WTC11 (cell line): ENCODE measurements at regions not wholly inside any gene's neighbourhood (a gene's known extent, or its start where the extent isn't known, plus 50 kb on each side); places are given as distances from the start of the nearest gene placed in this dataset.

Experiments
- ATAC-seq: fragments of 200-7000 bp; cut with Tn5 transposase; 2 replicates; pipeline ENCODE4 v1.10.0; 2021; ENCODE audit warnings: mild to moderate bottlenecking, moderate library complexity
- CTCF ChIA-PET: fragments of 300-600 bp; sonication (Branson Sonifier 250); formaldehyde crosslinking; loops from one replicate; lab custom pipeline; 2021; ENCODE audit warnings: antibody characterized with exemption; lab: Charles Lee
- POLR2A ChIA-PET: fragments of 350-600 bp; sonication (Branson Sonifier 250); formaldehyde crosslinking; loops from one replicate; lab custom pipeline; 2021; ENCODE audit warnings: antibody characterized with exemption; lab: Charles Lee
- DNase-seq: peaks from one replicate; pipeline ENCODE4 v3.0.0; 2021; ENCODE audit warnings: low spot score
- H3K27ac Mint-ChIP-seq: 2 replicates; pipeline ENCODE4 v1.8.0; 2021; ENCODE audit warnings: mixed read lengths
- H3K27me3 Mint-ChIP-seq: 2 replicates; pipeline ENCODE4 v1.8.0; 2021; ENCODE audit warnings: low read depth, mild to moderate bottlenecking, moderate library complexity, mixed read lengths
- H3K36me3 Mint-ChIP-seq: 2 replicates; pipeline ENCODE4 v1.8.0; 2021; ENCODE audit warnings: mixed read lengths
- H3K4me1 Mint-ChIP-seq: 2 replicates; pipeline ENCODE4 v1.8.0; 2022; ENCODE audit warnings: mixed read lengths
- H3K4me3 Mint-ChIP-seq: 2 replicates; pipeline ENCODE4 v1.8.0; 2021; ENCODE audit warnings: mild to moderate bottlenecking, moderate library complexity, mixed read lengths
- H3K9me3 Mint-ChIP-seq: 2 replicates; pipeline ENCODE4 v1.8.0; 2021; ENCODE audit warnings: mixed read lengths
- CREB1 ChIP-seq: sonication (generic); formaldehyde crosslinking; IDR thresholded peaks from 2 replicates; pipeline ENCODE4 v1.8.0; 2023; ENCODE audit warnings: mild to moderate bottlenecking, missing genetic modification reagents
- ESRRA ChIP-seq: sonication (generic); formaldehyde crosslinking; IDR thresholded peaks from 2 replicates; pipeline ENCODE4 v1.8.1; 2022; ENCODE audit warnings: mild to moderate bottlenecking, missing genetic modification reagents, borderline replicate concordance
- FOXK1 ChIP-seq: sonication (generic); formaldehyde crosslinking; IDR thresholded peaks from 2 replicates; pipeline ENCODE4 v1.8.0; 2022; ENCODE audit warnings: mild to moderate bottlenecking, moderate library complexity, missing genetic modification reagents
- GABPB1 ChIP-seq: sonication (generic); formaldehyde crosslinking; IDR thresholded peaks from 2 replicates; pipeline ENCODE4 v1.8.1; 2023; ENCODE audit warnings: mild to moderate bottlenecking, missing genetic modification reagents
- IRF2 ChIP-seq: sonication (generic); formaldehyde crosslinking; IDR thresholded peaks from 2 replicates; pipeline ENCODE4 v1.8.0; 2022; ENCODE audit warnings: low read depth, missing genetic modification reagents, borderline replicate concordance
- MYBL2 ChIP-seq: sonication (generic); formaldehyde crosslinking; IDR thresholded peaks from 2 replicates; pipeline ENCODE4 v1.8.1; 2023; ENCODE audit warnings: mild to moderate bottlenecking, moderate library complexity, missing genetic modification reagents
- NFE2L1 ChIP-seq: sonication (generic); formaldehyde crosslinking; IDR thresholded peaks from 2 replicates; pipeline ENCODE4 v1.8.1; 2023; ENCODE audit warnings: missing genetic modification reagents
- NR3C1 ChIP-seq: sonication (generic); formaldehyde crosslinking; conservative IDR thresholded peaks from 2 replicates; pipeline ENCODE4 v1.8.1; 2023; ENCODE audit warnings: low read depth, mild to moderate bottlenecking, missing genetic modification reagents
- RELA ChIP-seq: sonication (generic); formaldehyde crosslinking; IDR thresholded peaks from 2 replicates; pipeline ENCODE4 v1.8.1; 2022; ENCODE audit warnings: missing genetic modification reagents, mild to moderate bottlenecking, borderline replicate concordance
- RORB ChIP-seq: fragments of 250-450 bp; sonication (Bioruptor Pico); IDR thresholded peaks from 2 replicates; pipeline ENCODE4 v1.9.0; 2021; ENCODE audit warnings: mild to moderate bottlenecking
- SP1 ChIP-seq: sonication (generic); formaldehyde crosslinking; conservative IDR thresholded peaks from 2 replicates; pipeline ENCODE4 v1.8.1; 2022; ENCODE audit warnings: missing genetic modification reagents
- TEAD1 ChIP-seq: sonication (generic); formaldehyde crosslinking; IDR thresholded peaks from 2 replicates; pipeline ENCODE4 v1.8.0; 2022; ENCODE audit warnings: mild to moderate bottlenecking, missing genetic modification reagents
- TEAD4 ChIP-seq: sonication (generic); formaldehyde crosslinking; IDR thresholded peaks from 2 replicates; pipeline ENCODE4 v1.8.0; 2022; ENCODE audit warnings: mild to moderate bottlenecking, missing genetic modification reagents
- TP53 ChIP-seq: sonication (generic); formaldehyde crosslinking; IDR thresholded peaks from 2 replicates; pipeline ENCODE4 v1.8.1; 2023; ENCODE audit warnings: mild to moderate bottlenecking, missing genetic modification reagents
- ZNF263 ChIP-seq: sonication (generic); formaldehyde crosslinking; IDR thresholded peaks from 2 replicates; pipeline ENCODE4 v1.8.1; 2022; ENCODE audit warnings: low read depth, mild to moderate bottlenecking, moderate library complexity, missing genetic modification reagents
- TF ChIP-seq, protein P1 (sequence below): fragments of 200-600 bp; IDR thresholded peaks from 2 replicates; pipeline ENCODE4 v1.8.0; 2022; ENCODE audit warnings: antibody characterized with exemption
- TF ChIP-seq, protein P2 (sequence below): sonication (generic); formaldehyde crosslinking; IDR thresholded peaks from 2 replicates; pipeline ENCODE4 v1.8.1; 2022; ENCODE audit warnings: missing genetic modification reagents, borderline replicate concordance
- TF ChIP-seq, protein P3 (sequence below): fragments of 250-450 bp; sonication (Bioruptor Pico); IDR thresholded peaks from 2 replicates; pipeline ENCODE4 v1.9.0; 2021; ENCODE audit warnings: mild to moderate bottlenecking
- TF ChIP-seq, protein P4 (sequence below): sonication (generic); formaldehyde crosslinking; IDR thresholded peaks from 2 replicates; pipeline ENCODE4 v1.8.1; 2022; ENCODE audit warnings: low read depth, mild to moderate bottlenecking, moderate library complexity, missing genetic modification reagents, borderline replicate concordance
- TF ChIP-seq, protein P5 (sequence below): fragments of 250-450 bp; sonication (Bioruptor Pico); IDR thresholded peaks from 2 replicates; pipeline ENCODE4 v2.1.2; 2022; ENCODE audit warnings: mild to moderate bottlenecking, moderate library complexity
- TF ChIP-seq, protein P6 (sequence below): fragments of 250-450 bp; sonication (Bioruptor Pico); conservative IDR thresholded peaks from 2 replicates; pipeline ENCODE4 v1.9.0; 2021; ENCODE audit warnings: mild to moderate bottlenecking

DNA sequence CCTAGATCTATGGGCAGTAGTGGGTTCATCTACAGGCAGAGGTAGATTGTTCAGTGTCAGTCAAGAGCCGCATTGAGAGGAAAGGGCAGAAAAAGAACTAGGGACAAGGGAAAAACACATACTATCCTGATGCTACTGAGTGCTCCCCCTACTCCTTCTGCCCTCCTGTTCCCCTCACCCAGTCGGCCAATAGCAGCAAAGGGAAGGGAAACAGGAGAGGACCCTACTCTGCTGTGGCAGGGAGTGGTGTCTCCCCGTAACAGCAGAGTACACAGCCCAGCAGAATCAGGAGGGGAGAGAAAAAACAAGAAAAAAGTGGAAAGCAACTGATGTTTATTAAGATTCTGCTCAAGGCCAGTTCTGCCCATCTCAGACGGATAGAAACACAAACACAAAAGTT, 136.1 kb upstream of the CCDC150 start (continued):
- TF ChIP-seq, protein P1, sequence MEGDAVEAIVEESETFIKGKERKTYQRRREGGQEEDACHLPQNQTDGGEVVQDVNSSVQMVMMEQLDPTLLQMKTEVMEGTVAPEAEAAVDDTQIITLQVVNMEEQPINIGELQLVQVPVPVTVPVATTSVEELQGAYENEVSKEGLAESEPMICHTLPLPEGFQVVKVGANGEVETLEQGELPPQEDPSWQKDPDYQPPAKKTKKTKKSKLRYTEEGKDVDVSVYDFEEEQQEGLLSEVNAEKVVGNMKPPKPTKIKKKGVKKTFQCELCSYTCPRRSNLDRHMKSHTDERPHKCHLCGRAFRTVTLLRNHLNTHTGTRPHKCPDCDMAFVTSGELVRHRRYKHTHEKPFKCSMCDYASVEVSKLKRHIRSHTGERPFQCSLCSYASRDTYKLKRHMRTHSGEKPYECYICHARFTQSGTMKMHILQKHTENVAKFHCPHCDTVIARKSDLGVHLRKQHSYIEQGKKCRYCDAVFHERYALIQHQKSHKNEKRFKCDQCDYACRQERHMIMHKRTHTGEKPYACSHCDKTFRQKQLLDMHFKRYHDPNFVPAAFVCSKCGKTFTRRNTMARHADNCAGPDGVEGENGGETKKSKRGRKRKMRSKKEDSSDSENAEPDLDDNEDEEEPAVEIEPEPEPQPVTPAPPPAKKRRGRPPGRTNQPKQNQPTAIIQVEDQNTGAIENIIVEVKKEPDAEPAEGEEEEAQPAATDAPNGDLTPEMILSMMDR, result no peak
- no peak for TF ChIP-seq CREB1 (CRISPR knock-in tag)
- TF ChIP-seq, protein P2, sequence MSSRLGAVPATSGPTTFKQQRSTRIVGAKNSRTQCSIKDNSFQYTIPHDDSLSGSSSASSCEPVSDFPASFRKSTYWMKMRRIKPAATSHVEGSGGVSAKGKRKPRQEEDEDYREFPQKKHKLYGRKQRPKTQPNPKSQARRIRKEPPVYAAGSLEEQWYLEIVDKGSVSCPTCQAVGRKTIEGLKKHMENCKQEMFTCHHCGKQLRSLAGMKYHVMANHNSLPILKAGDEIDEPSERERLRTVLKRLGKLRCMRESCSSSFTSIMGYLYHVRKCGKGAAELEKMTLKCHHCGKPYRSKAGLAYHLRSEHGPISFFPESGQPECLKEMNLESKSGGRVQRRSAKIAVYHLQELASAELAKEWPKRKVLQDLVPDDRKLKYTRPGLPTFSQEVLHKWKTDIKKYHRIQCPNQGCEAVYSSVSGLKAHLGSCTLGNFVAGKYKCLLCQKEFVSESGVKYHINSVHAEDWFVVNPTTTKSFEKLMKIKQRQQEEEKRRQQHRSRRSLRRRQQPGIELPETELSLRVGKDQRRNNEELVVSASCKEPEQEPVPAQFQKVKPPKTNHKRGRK (CRISPR knock-in tag), result no peak
- no peak for TF ChIP-seq RORB (CRISPR knock-in tag)
- TF ChIP-seq TP53 (CRISPR knock-in tag), result no peak
- TF ChIP-seq FOXK1, result no peak
- TF ChIP-seq, protein P3, sequence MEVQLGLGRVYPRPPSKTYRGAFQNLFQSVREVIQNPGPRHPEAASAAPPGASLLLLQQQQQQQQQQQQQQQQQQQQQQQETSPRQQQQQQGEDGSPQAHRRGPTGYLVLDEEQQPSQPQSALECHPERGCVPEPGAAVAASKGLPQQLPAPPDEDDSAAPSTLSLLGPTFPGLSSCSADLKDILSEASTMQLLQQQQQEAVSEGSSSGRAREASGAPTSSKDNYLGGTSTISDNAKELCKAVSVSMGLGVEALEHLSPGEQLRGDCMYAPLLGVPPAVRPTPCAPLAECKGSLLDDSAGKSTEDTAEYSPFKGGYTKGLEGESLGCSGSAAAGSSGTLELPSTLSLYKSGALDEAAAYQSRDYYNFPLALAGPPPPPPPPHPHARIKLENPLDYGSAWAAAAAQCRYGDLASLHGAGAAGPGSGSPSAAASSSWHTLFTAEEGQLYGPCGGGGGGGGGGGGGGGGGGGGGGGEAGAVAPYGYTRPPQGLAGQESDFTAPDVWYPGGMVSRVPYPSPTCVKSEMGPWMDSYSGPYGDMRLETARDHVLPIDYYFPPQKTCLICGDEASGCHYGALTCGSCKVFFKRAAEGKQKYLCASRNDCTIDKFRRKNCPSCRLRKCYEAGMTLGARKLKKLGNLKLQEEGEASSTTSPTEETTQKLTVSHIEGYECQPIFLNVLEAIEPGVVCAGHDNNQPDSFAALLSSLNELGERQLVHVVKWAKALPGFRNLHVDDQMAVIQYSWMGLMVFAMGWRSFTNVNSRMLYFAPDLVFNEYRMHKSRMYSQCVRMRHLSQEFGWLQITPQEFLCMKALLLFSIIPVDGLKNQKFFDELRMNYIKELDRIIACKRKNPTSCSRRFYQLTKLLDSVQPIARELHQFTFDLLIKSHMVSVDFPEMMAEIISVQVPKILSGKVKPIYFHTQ (CRISPR knock-in tag), result no peak
- TF ChIP-seq, protein P4, sequence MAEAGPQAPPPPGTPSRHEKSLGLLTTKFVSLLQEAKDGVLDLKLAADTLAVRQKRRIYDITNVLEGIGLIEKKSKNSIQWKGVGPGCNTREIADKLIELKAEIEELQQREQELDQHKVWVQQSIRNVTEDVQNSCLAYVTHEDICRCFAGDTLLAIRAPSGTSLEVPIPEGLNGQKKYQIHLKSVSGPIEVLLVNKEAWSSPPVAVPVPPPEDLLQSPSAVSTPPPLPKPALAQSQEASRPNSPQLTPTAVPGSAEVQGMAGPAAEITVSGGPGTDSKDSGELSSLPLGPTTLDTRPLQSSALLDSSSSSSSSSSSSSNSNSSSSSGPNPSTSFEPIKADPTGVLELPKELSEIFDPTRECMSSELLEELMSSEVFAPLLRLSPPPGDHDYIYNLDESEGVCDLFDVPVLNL (CRISPR knock-in tag), result no peak

DNA sequence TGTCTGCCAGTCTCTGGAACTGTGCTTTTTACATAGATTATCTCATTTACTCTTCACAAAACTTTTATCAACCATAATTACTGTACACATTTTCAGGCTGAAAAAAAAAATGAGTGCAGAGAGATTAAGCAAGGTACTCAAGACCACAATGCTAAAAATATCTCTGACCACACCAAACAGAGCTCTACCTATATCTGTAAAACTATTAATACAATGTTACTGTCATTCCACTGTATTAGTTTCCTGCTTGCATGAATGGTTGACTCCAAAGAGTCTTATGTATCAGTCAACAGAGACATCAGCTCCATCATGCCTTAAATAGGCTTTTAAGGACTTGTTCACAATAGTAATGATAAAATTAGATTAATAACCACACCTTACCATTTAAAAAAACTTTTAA, 134.7 kb upstream of the CCDC150 start:
- no peak overlapping the region for H3K27ac Mint-ChIP-seq
- H3K9me3 Mint-ChIP-seq, result peaks cover 13% of the 10 kb centered on the region
- ATAC-seq (no peak), DNase-seq (no peak)
- TF ChIP-seq GABPB1 (no peak), TEAD4 (CRISPR knock-in tag) (no peak), SP1 (CRISPR knock-in tag) (no peak)
- no peaks in the 10 kb centered on the region for H3K27me3 Mint-ChIP-seq
- H3K4me1 Mint-ChIP-seq, result peaks cover 4% of the 10 kb centered on the region
- peaks cover 7% of the 10 kb centered on the region; the same call in 1 of the 2 replicates for H3K36me3 Mint-ChIP-seq
- H3K4me3 Mint-ChIP-seq, result no peak overlapping the region
- POLR2A ChIA-PET, result interaction anchor here (0.8 kb wide), 1 partner anchor 316 kb away, joined by 3 read pairs; no protein-coding TSS in a partner anchor
- CTCF ChIA-PET, result no interaction called here

DNA sequence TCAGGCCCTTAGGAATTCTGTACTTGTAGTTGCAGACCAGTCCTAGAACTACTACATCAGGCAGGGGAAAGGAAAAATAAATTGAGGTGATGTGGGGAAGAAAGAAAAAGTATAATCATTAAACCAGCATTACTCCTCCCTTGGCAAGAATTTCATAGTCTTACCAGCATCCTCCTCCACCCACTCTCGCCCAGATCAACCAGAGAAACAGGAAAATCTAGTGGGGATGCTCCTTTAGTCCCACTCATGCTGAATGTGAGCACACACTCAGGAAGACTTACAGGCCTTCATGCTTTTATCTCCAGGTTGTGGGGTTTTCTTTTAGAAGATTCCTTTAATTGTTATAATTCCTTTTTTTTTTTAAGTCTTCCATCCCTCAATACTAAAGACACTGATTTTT, 129.3 kb upstream of the CCDC150 start:
- CTCF ChIA-PET, result no interaction called here
- no peaks in the 10 kb centered on the region for H3K36me3 Mint-ChIP-seq
- POLR2A ChIA-PET, result interaction anchor here (0.7 kb wide), 1 partner anchor 228 kb away, joined by 3 read pairs; no protein-coding TSS in a partner anchor

More for the DNA sequence above, 129.3 kb upstream of the CCDC150 start:
- no peak overlapping the region for H3K27ac Mint-ChIP-seq
- ATAC-seq, result no peak
- H3K4me1 Mint-ChIP-seq, result peaks cover 5% of the 10 kb centered on the region
- no peaks in the 10 kb centered on the region for H3K27me3 Mint-ChIP-seq
- DNase-seq, result no peak
- no peaks in the 10 kb centered on the region for H3K9me3 Mint-ChIP-seq
- TF ChIP-seq NFE2L1 (no peak), MYBL2 (CRISPR knock-in tag) (no peak), RELA (CRISPR knock-in tag) (no peak), ESRRA (CRISPR knock-in tag) (no peak), TEAD1 (CRISPR knock-in tag) (no peak), TEAD4 (CRISPR knock-in tag) (no peak), IRF2 (CRISPR knock-in tag) (no peak), NR3C1 (CRISPR knock-in tag) (no peak), RORB (CRISPR knock-in tag) (no peak), ZNF263 (CRISPR knock-in tag) (no peak)
- TF ChIP-seq, protein P5, sequence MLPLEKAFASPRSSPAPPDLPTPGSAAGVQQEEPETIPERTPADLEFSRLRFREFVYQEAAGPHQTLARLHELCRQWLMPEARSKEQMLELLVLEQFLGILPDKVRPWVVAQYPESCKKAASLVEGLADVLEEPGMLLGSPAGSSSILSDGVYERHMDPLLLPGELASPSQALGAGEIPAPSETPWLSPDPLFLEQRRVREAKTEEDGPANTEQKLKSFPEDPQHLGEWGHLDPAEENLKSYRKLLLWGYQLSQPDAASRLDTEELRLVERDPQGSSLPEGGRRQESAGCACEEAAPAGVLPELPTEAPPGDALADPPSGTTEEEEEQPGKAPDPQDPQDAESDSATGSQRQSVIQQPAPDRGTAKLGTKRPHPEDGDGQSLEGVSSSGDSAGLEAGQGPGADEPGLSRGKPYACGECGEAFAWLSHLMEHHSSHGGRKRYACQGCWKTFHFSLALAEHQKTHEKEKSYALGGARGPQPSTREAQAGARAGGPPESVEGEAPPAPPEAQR (CRISPR knock-in tag), result no peak
- TF ChIP-seq, protein P4 (CRISPR knock-in tag), result no peak
- TF ChIP-seq, protein P6, sequence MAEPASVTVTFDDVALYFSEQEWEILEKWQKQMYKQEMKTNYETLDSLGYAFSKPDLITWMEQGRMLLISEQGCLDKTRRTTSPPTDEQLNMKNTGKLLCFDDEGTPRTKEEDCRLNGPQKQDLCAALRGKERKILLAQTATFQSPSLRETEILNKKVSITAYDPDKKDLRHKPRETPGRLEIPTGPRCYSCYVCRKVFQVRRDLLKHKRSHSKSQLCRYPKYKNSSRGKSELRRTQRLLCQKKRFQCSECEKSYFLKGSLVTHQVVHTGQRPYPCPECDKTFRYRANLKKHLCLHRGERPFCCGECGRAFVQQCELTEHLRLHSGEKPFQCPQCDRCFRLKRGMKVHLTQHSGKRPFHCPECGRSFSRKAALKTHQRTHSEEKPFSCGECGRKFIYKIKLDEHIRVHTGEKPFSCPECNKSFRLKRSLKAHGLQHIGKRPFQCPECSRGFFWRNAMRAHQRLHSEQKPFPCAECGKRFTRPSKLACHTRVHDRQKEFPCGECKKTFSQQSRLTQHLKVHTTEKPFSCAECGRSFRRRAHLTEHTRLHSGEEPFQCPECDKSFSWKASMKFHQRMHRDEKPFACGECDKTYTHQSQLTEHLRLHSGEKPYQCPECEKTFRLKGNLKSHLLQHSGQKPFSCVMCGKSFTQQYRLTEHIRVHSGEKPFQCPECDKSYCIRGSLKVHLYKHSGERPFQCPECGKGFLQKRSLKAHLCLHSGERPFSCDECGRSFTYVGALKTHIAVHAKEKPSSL (CRISPR knock-in tag), result no peak
- no peak overlapping the region for H3K4me3 Mint-ChIP-seq
